Hepatocyte (in vitro differentiated cells): ENCODE measurements at regions not wholly inside any gene's neighbourhood (a gene's known extent, or its start where the extent isn't known, plus 50 kb on each side); places are given as distances from the start of the nearest gene placed in this dataset.
A peak's percentile ranks its signal among the peaks of the same experiment; 100 is the strongest.

ENCODE experiments used
- DNase-seq: peaks from one replicate; pipeline ENCODE4 v3.0.0-alpha.2; 2016; ENCODE audit warnings: low spot score
- H2AFZ ChIP-seq: fragments of 200-600 bp; sonication (generic); 2 replicates; pipeline ENCODE4 v1.6.0; 2016; ENCODE audit warnings: antibody characterized with exemption, mild to moderate bottlenecking
- H3K27ac ChIP-seq: fragments of 200-600 bp; sonication (generic); 2 replicates; pipeline ENCODE4 v1.5.1; 2016; ENCODE audit warnings: mild to moderate bottlenecking
- H3K27me3 ChIP-seq: fragments of 200-600 bp; sonication (generic); 2 replicates; pipeline ENCODE4 v1.6.1; 2016
- H3K36me3 ChIP-seq: fragments of 200-600 bp; sonication (generic); replicated peaks from 2 replicates; pipeline ENCODE4 v1.5.1; 2016; ENCODE audit warnings: low read depth; ENCODE audit not compliant: insufficient read depth
- H3K4me1 ChIP-seq: fragments of 200-600 bp; sonication (generic); 2 replicates; pipeline ENCODE4 v1.5.1; 2016; ENCODE audit warnings: mild to moderate bottlenecking, moderate library complexity; ENCODE audit not compliant: insufficient read depth
- H3K4me2 ChIP-seq: fragments of 200-600 bp; sonication (generic); 2 replicates; pipeline ENCODE4 v1.6.0; 2016
- H3K4me3 ChIP-seq: fragments of 200-600 bp; sonication (generic); 2 replicates; pipeline ENCODE4 v1.5.1; 2016; ENCODE audit warnings: mild to moderate bottlenecking
- H3K79me2 ChIP-seq: fragments of 200-600 bp; sonication (generic); 2 replicates; pipeline ENCODE4 v1.6.0; 2017; ENCODE audit warnings: mild to moderate bottlenecking
- H3K9me2 ChIP-seq: fragments of 200-600 bp; sonication (generic); replicated peaks from 2 replicates; pipeline ENCODE4 v1.6.0; 2017; ENCODE audit warnings: mild to moderate bottlenecking; ENCODE audit not compliant: insufficient read depth
- H3K9me3 ChIP-seq: fragments of 200-600 bp; sonication (generic); 2 replicates; pipeline ENCODE4 v1.5.1; 2016; ENCODE audit warnings: low read depth, mild to moderate bottlenecking
- H4K20me1 ChIP-seq: fragments of 200-600 bp; sonication (generic); 2 replicates; pipeline ENCODE4 v1.6.0; 2016; ENCODE audit warnings: mild to moderate bottlenecking; ENCODE audit not compliant: insufficient read depth, poor library complexity, severe bottlenecking
- CTCF ChIP-seq: fragments of 200-600 bp; sonication (generic); IDR thresholded peaks from 2 replicates; pipeline ENCODE4 v1.5.1; 2016; ENCODE audit warnings: antibody characterized with exemption, mild to moderate bottlenecking; ENCODE audit not compliant: poor library complexity
- EZH2 ChIP-seq: fragments of 200-600 bp; sonication (generic); IDR thresholded peaks from 2 replicates; pipeline ENCODE4 v1.6.1; 2016; ENCODE audit warnings: antibody characterized with exemption, mild to moderate bottlenecking, borderline replicate concordance
- EZH2phosphoT487 ChIP-seq: fragments of 200-600 bp; sonication (generic); IDR thresholded peaks from one replicate; pipeline ENCODE4 v1.6.1; 2018; ENCODE audit warnings: antibody characterized with exemption, mild to moderate bottlenecking, low read depth, moderate library complexity; ENCODE audit not compliant: unreplicated experiment, severe bottlenecking
- WGBS: methylation state at CpG from one replicate; pipeline ENCODE4 v1.1.6; 2016; ENCODE audit warnings: low lambda C conversion rate; ENCODE audit errors: missing lambda C conversion rate; 5-methylcytosine and 5-hydroxymethylcytosine counted together

GRCh38 chr6:134517868-134518267 is 200.0 kb upstream of the SGK1 start:
- 81% methylated on average over 5 of the region's 5 CpGs for WGBS
- Histone ChIP-seq H3K9me2 (no peaks in the 10 kb centered on the region), H3K4me3 (no peak overlapping the region), H3K27ac (peak overlapping the region; percentile 26), H3K9me3 (no peaks in the 10 kb centered on the region), H3K4me1 (peaks cover 12% of the 10 kb centered on the region), H3K36me3 (no peaks in the 10 kb centered on the region), H4K20me1 (no peaks in the 10 kb centered on the region), H3K4me2 (peak overlapping the region; percentile 21), H3K79me2 (no peaks in the 10 kb centered on the region), H3K27me3 (no peaks in the 10 kb centered on the region), H2AFZ (no peak overlapping the region)
- no peak for DNase-seq
- TF ChIP-seq EZH2: no peak

- no peaks in the 10 kb centered on the region for H4K20me1 ChIP-seq
- 40% methylated on average over 9 of the region's 9 CpGs for WGBS
- peak; percentile 64 for DNase-seq
- no peaks in the 10 kb centered on the region for H3K27me3 ChIP-seq
- H3K36me3 ChIP-seq: no peaks in the 10 kb centered on the region
- H3K27ac ChIP-seq: peak overlapping the region; percentile 26
- H3K9me3 ChIP-seq: no peaks in the 10 kb centered on the region
- no peak for TF ChIP-seq EZH2
- TF ChIP-seq CTCF: no peak
- no peak for TF ChIP-seq EZH2phosphoT487
- H3K79me2 ChIP-seq: no peaks in the 10 kb centered on the region
- H3K4me1 ChIP-seq: peaks cover 12% of the 10 kb centered on the region
- H3K9me2 ChIP-seq: no peaks in the 10 kb centered on the region
- H2AFZ ChIP-seq: no peak overlapping the region
- H3K4me2 ChIP-seq: peak overlapping the region; percentile 21
- no peak overlapping the region for H3K4me3 ChIP-seq
These were observed 199.3 kb upstream of the SGK1 start for GRCh38 chr6:134517145-134517658.

GRCh38 chr6:134516582-134516981 is 198.7 kb upstream of the SGK1 start:
- no peak for DNase-seq
- Histone ChIP-seq H4K20me1 (no peaks in the 10 kb centered on the region), H3K27me3 (no peaks in the 10 kb centered on the region), H3K9me2 (no peaks in the 10 kb centered on the region), H3K4me3 (no peak overlapping the region), H3K4me1 (peaks cover 12% of the 10 kb centered on the region), H2AFZ (no peak overlapping the region), H3K4me2 (peak overlapping the region; percentile 21), H3K36me3 (no peaks in the 10 kb centered on the region), H3K79me2 (no peaks in the 10 kb centered on the region), H3K27ac (no peak overlapping the region), H3K9me3 (no peaks in the 10 kb centered on the region)
- no peak for TF ChIP-seq EZH2
- no peak for TF ChIP-seq CTCF
- no peak for TF ChIP-seq EZH2phosphoT487
- 95% methylated on average over 3 of the region's 3 CpGs for WGBS

- Histone ChIP-seq H3K79me2 (no peaks in the 10 kb centered on the region), H3K9me2 (no peaks in the 10 kb centered on the region), H3K4me2 (no peak overlapping the region), H3K4me3 (no peak overlapping the region), H3K27ac (no peak overlapping the region), H3K4me1 (peaks cover 12% of the 10 kb centered on the region), H4K20me1 (no peaks in the 10 kb centered on the region), H3K27me3 (no peaks in the 10 kb centered on the region), H3K36me3 (no peaks in the 10 kb centered on the region), H2AFZ (no peak overlapping the region), H3K9me3 (no peaks in the 10 kb centered on the region)
- TF ChIP-seq EZH2 (no peak), EZH2phosphoT487 (no peak), CTCF (no peak)
- WGBS: 86% methylated on average over 2 of the region's 2 CpGs
- no peak for DNase-seq
These were observed 198.1 kb upstream of the SGK1 start for GRCh38 chr6:134515986-134516385.
